H7 (cell line): ENCODE measurements at regions not wholly inside any gene's neighbourhood (a gene's known extent, or its start where the extent isn't known, plus 50 kb on each side); places are given as distances from the start of the nearest gene placed in this dataset.
"Not testable (repeated sequence)": the region's sequence is repeated elsewhere in the genome, so short reads cannot be mapped to it uniquely, and the experiment has no call there.

ENCODE experiments used
- DNase-seq: peaks from one replicate; pipeline ENCODE4 v3.0.0; 2012
- H3K27me3 ChIP-seq: 2 replicates; pipeline ENCODE4 v1.6.0; 2011; ENCODE audit warnings: mild to moderate bottlenecking, low read length; ENCODE audit not compliant: control insufficient read depth, insufficient read depth
- H3K36me3 ChIP-seq: replicated peaks from 2 replicates; pipeline ENCODE4 v1.5.1; 2011; ENCODE audit warnings: low read length; ENCODE audit not compliant: control insufficient read depth, insufficient read depth
- H3K4me3 ChIP-seq: 2 replicates; pipeline ENCODE4 v1.5.1; 2011; ENCODE audit warnings: low read depth, mild to moderate bottlenecking, control low read depth, low read length, moderate library complexity; ENCODE audit not compliant: insufficient read depth

- not testable (repeated sequence) for H3K27me3 ChIP-seq, H3K4me3 ChIP-seq, H3K36me3 ChIP-seq, DNase-seq
Observed at GRCh38 chr10:94125268-94125667, 131.5 kb downstream of the PLCE1 start.

GRCh38 chr10:94125856-94126255, 132.1 kb downstream of the PLCE1 start:
- Histone ChIP-seq H3K36me3 (no peaks in the 10 kb centered on the region), H3K4me3 (no peak overlapping the region), H3K27me3 (no peaks in the 10 kb centered on the region)
- no peak for DNase-seq

GRCh38 chr10:94129393-94130130, 135.8 kb downstream of the PLCE1 start:
- no peaks in the 10 kb centered on the region for H3K27me3 ChIP-seq
- DNase-seq = no peak
- no peaks in the 10 kb centered on the region for H3K36me3 ChIP-seq
- H3K4me3 ChIP-seq = no peak overlapping the region

- DNase-seq = no peak
- no peaks in the 10 kb centered on the region for H3K27me3 ChIP-seq
Observed at GRCh38 chr10:94131885-94132284, 138.2 kb downstream of the PLCE1 start.

GRCh38 chr10:94133239-94133638, 139.5 kb downstream of the PLCE1 start:
- no peak for DNase-seq
- Histone ChIP-seq H3K27me3 (no peaks in the 10 kb centered on the region), H3K36me3 (no peaks in the 10 kb centered on the region), H3K4me3 (no peak overlapping the region)

More at GRCh38 chr10:94131885-94132284, 138.2 kb downstream of the PLCE1 start:
- Histone ChIP-seq H3K4me3 (no peak overlapping the region), H3K36me3 (no peaks in the 10 kb centered on the region)

GRCh38 chr10:94137747-94138146, 144.0 kb downstream of the PLCE1 start:
- no peak for DNase-seq
- no peaks in the 10 kb centered on the region for H3K36me3 ChIP-seq
- no peaks in the 10 kb centered on the region for H3K27me3 ChIP-seq
- H3K4me3 ChIP-seq = no peak overlapping the region

- no peak for DNase-seq
- no peaks in the 10 kb centered on the region for H3K36me3 ChIP-seq
- H3K27me3 ChIP-seq = no peaks in the 10 kb centered on the region
- no peak overlapping the region for H3K4me3 ChIP-seq
Observed at GRCh38 chr10:94138391-94138790, 144.7 kb downstream of the PLCE1 start.

- Histone ChIP-seq H3K36me3 (no peaks in the 10 kb centered on the region), H3K27me3 (no peaks in the 10 kb centered on the region), H3K4me3 (no peak overlapping the region)
- no peak for DNase-seq
Observed at GRCh38 chr10:94143261-94143660, 149.5 kb downstream of the PLCE1 start.

- no peak overlapping the region for H3K4me3 ChIP-seq
- DNase-seq = no peak
- H3K36me3 ChIP-seq = no peaks in the 10 kb centered on the region
- H3K27me3 ChIP-seq = no peaks in the 10 kb centered on the region
Observed at GRCh38 chr10:94146313-94146712, 152.6 kb downstream of the PLCE1 start.

- no peaks in the 10 kb centered on the region for H3K36me3 ChIP-seq
- no peaks in the 10 kb centered on the region for H3K27me3 ChIP-seq
- DNase-seq = no peak
- no peak overlapping the region for H3K4me3 ChIP-seq
Observed at GRCh38 chr10:94146746-94147145, 153.0 kb downstream of the PLCE1 start.

GRCh38 chr10:94149702-94150101, 156.0 kb downstream of the PLCE1 start:
- no peaks in the 10 kb centered on the region for H3K36me3 ChIP-seq
- H3K4me3 ChIP-seq = no peak overlapping the region
- no peaks in the 10 kb centered on the region for H3K27me3 ChIP-seq
- no peak for DNase-seq

- no peaks in the 10 kb centered on the region for H3K36me3 ChIP-seq
- no peak for DNase-seq
- no peaks in the 10 kb centered on the region for H3K27me3 ChIP-seq
- H3K4me3 ChIP-seq = no peak overlapping the region
Observed at GRCh38 chr10:94150541-94151184, 156.9 kb downstream of the PLCE1 start.

- Histone ChIP-seq H3K36me3 (no peaks in the 10 kb centered on the region), H3K4me3 (no peak overlapping the region), H3K27me3 (no peaks in the 10 kb centered on the region)
- no peak for DNase-seq
Observed at GRCh38 chr10:94155722-94156271, 162.1 kb downstream of the PLCE1 start.

- no peak for DNase-seq
- H3K36me3 ChIP-seq = no peaks in the 10 kb centered on the region
- H3K27me3 ChIP-seq = no peaks in the 10 kb centered on the region
- H3K4me3 ChIP-seq = no peak overlapping the region
Observed at GRCh38 chr10:94156453-94156852, 162.7 kb downstream of the PLCE1 start.

- not testable (repeated sequence) for H3K27me3 ChIP-seq, H3K36me3 ChIP-seq, H3K4me3 ChIP-seq, DNase-seq
Observed at GRCh38 chr10:94165158-94165611, 171.5 kb downstream of the PLCE1 start.
